ENCODE measurements at regions not wholly inside any gene's neighbourhood (a gene's known extent, or its start where the extent isn't known, plus 50 kb on each side); places are given as distances from the start of the nearest gene placed in this dataset.

GRCh38 chr4:153137677-153138630 lies 66.3 kb upstream of the TRIM2 start:
- no peak for DNase-seq (ENCODE audit: low read depth)

- no peak for DNase-seq (ENCODE audit: low read depth)
Observed at GRCh38 chr4:153138736-153139135, 65.5 kb upstream of the TRIM2 start.

GRCh38 chr4:153140294-153140693 lies 63.9 kb upstream of the TRIM2 start:
- no peak for DNase-seq (ENCODE audit: low read depth)

- no peak for DNase-seq (ENCODE audit: low read depth)
Observed at GRCh38 chr4:153141238-153141637, 63.0 kb upstream of the TRIM2 start.

GRCh38 chr4:153142700-153143438 lies 61.4 kb upstream of the TRIM2 start:
- DNase-seq (ENCODE audit: low read depth): peak; percentile 42

GRCh38 chr4:153143527-153144348 lies 60.5 kb upstream of the TRIM2 start:
- DNase-seq (ENCODE audit: low read depth): no peak

GRCh38 chr4:153146031-153146430 lies 58.2 kb upstream of the TRIM2 start:
- DNase-seq (ENCODE audit: low read depth): no peak

- no peak for DNase-seq (ENCODE audit: low read depth)
Observed at GRCh38 chr4:153146961-153147360, 57.3 kb upstream of the TRIM2 start.

GRCh38 chr4:153148791-153149190 lies 55.5 kb upstream of the TRIM2 start:
- DNase-seq (ENCODE audit: low read depth): no peak

- DNase-seq (ENCODE audit: low read depth): peak; percentile 36
Observed at GRCh38 chr4:153151535-153152455, 52.4 kb upstream of the TRIM2 start.

GRCh38 chr4:153152501-153153338 lies 51.5 kb upstream of the TRIM2 start:
- peak; percentile 45 for DNase-seq (ENCODE audit: low read depth)

- peak; percentile 62 for DNase-seq (ENCODE audit: low read depth)
Observed at GRCh38 chr4:153153339-153153871, 50.8 kb upstream of the TRIM2 start.

GRCh38 chr4:153154007-153154975 lies 50.0 kb upstream of the TRIM2 start:
- peak; percentile 7 for DNase-seq (ENCODE audit: low read depth)

Data from T follicular helper cell (primary cell).